Endothelial cell of umbilical vein (primary cell): ENCODE measurements at regions not wholly inside any gene's neighbourhood (a gene's known extent, or its start where the extent isn't known, plus 50 kb on each side); places are given as distances from the start of the nearest gene placed in this dataset.

ENCODE experiments used
- BruUV-seq: library from RNA; stranded (reverse); fragments of 400-500 nt; replicated peaks from 2 replicates; lab custom pipeline; 2021; lab: Mats Ljungman, UMichigan
- CTCF ChIA-PET: fragments of 300-600, 350-600 bp; sonication (Branson Sonifier 250); formaldehyde crosslinking; loops from one replicate; lab custom pipeline; 2021; ENCODE audit warnings: antibody characterized with exemption, inconsistent platforms; lab: Charles Lee
- POLR2A ChIA-PET: fragments of 300-600, 350-600 bp; sonication (Branson Sonifier 250); formaldehyde crosslinking; loops from one replicate; lab custom pipeline; 2021; ENCODE audit warnings: antibody characterized with exemption, inconsistent platforms; lab: Charles Lee
- DNase-seq: peaks from one replicate; pipeline ENCODE4 v3.0.0-alpha.2; 2011; ENCODE audit warnings: low read depth, low spot score
- FAIRE-seq: peaks from 2 replicates; lab custom pipeline; 2011; peaks lifted over from hg19 to GRCh38; lab: Jason Lieb, UNC
- H2AFZ ChIP-seq: 2 replicates; pipeline ENCODE4 v1.6.0; 2012; ENCODE audit warnings: low read depth, low read length, control low read depth, inconsistent platforms
- H3K27ac ChIP-seq: 2 replicates; pipeline ENCODE4 v1.5.1; 2011; ENCODE audit warnings: low read depth, mild to moderate bottlenecking, control low read depth, low read length, moderate library complexity; ENCODE audit not compliant: insufficient read depth
- H3K27me3 ChIP-seq, 2 experiments: 2 replicates each; pipeline versions ENCODE4 v1.6.0 to v1.6.1; 2011; ENCODE audit warnings: low read length in 2 of 2, mixed read lengths in 1 of 2; ENCODE audit not compliant: control insufficient read depth in 2 of 2, insufficient read depth in 2 of 2
- H3K36me3 ChIP-seq, 2 experiments: 2 replicates in 1 of 2; 3 replicates in 1 of 2; pipeline ENCODE4 v1.5.1; 2011; ENCODE audit warnings: low read length in 2 of 2, mild to moderate bottlenecking in 1 of 2, moderate library complexity in 1 of 2; ENCODE audit not compliant: control insufficient read depth in 2 of 2, insufficient read depth in 2 of 2; ENCODE audit errors: extremely low read depth in 1 of 2
- H3K4me1 ChIP-seq: 3 replicates; pipeline ENCODE4 v1.5.1; 2011; ENCODE audit warnings: mild to moderate bottlenecking, low read length; ENCODE audit not compliant: control insufficient read depth, insufficient read depth; ENCODE audit errors: extremely low read depth
- H3K4me2 ChIP-seq: 2 replicates; pipeline ENCODE4 v1.6.1; 2011; ENCODE audit warnings: low read length, control low read depth, mixed read lengths; ENCODE audit not compliant: insufficient read depth
- H3K4me3 ChIP-seq, 3 experiments: fragments of 200-600 bp in 1 of 3; sonication (generic), shearing (Covaris generic) in 1 of 3; replicated peaks in 1 of 3; 2 replicates each; pipeline ENCODE4 v1.5.1; 2011 to 2016; ENCODE audit warnings: control low read depth in 3 of 3, low read length in 3 of 3, mild to moderate bottlenecking in 2 of 3, inconsistent platforms in 1 of 3, low read depth in 1 of 3, moderate library complexity in 1 of 3; ENCODE audit not compliant: insufficient read depth in 1 of 3
- H3K79me2 ChIP-seq: 2 replicates; pipeline ENCODE4 v1.6.0; 2012; ENCODE audit warnings: low read length, inconsistent platforms; ENCODE audit not compliant: control insufficient read depth, insufficient read depth
- H3K9ac ChIP-seq: replicated peaks from 2 replicates; pipeline ENCODE3; 2011; ENCODE audit warnings: low read length, control low read depth; ENCODE audit not compliant: insufficient read depth; ENCODE audit errors: extremely low read depth
- H3K9me1 ChIP-seq: replicated peaks from 3 replicates; pipeline ENCODE4 v1.6.0; 2011; ENCODE audit warnings: mild to moderate bottlenecking, low read length; ENCODE audit not compliant: control insufficient read depth, insufficient read depth; ENCODE audit errors: extremely low read depth
- H3K9me3 ChIP-seq: replicated peaks from 2 replicates; pipeline ENCODE4 v1.5.1; 2012; ENCODE audit warnings: low read length, inconsistent platforms; ENCODE audit not compliant: control insufficient read depth, insufficient read depth
- H4K20me1 ChIP-seq: replicated peaks from 2 replicates; pipeline ENCODE3; 2011; ENCODE audit warnings: mild to moderate bottlenecking, low read length; ENCODE audit not compliant: control insufficient read depth, insufficient read depth; ENCODE audit errors: extremely low read depth
- EZH2 ChIP-seq: IDR thresholded peaks from 2 replicates; pipeline ENCODE4 v1.6.1; 2012; ENCODE audit warnings: borderline replicate concordance, low read depth, mild to moderate bottlenecking, moderate library complexity, low read length, inconsistent platforms; ENCODE audit not compliant: severe bottlenecking
- FOS ChIP-seq: IDR thresholded peaks from 2 replicates; pipeline ENCODE4 v1.6.1; 2011; ENCODE audit warnings: mild to moderate bottlenecking, low read length, moderate library complexity, borderline replicate concordance; ENCODE audit not compliant: insufficient read depth
- GATA2 ChIP-seq: IDR thresholded peaks from 2 replicates; pipeline ENCODE4 v1.7.0; 2011; ENCODE audit warnings: low read depth, mild to moderate bottlenecking, moderate library complexity, mixed read lengths, low read length; ENCODE audit not compliant: insufficient read length, insufficient read depth
- JUN ChIP-seq: IDR thresholded peaks from 2 replicates; pipeline ENCODE4 v1.6.1; 2011; ENCODE audit warnings: borderline replicate concordance, low read depth; ENCODE audit not compliant: insufficient read length, insufficient read depth
- MYC ChIP-seq: IDR thresholded peaks from one replicate; pipeline ENCODE4 v1.6.1; 2011; ENCODE audit warnings: mild to moderate bottlenecking, low read depth, low read length
- POLR2A ChIP-seq: IDR thresholded peaks from 2 replicates; pipeline ENCODE4 v1.6.1; 2012; ENCODE audit warnings: low read depth, mild to moderate bottlenecking, control low read depth, low read length
- POLR2AphosphoS5 ChIP-seq: IDR thresholded peaks from 2 replicates; pipeline ENCODE4 v1.6.1; 2012; ENCODE audit warnings: low read depth, mild to moderate bottlenecking, control low read depth, low read length, moderate library complexity; ENCODE audit not compliant: insufficient read depth
- dilution Hi-C: fragments of 300-500 bp; cut with MboI; formaldehyde crosslinking; loops from one replicate; pipeline ENCODE4 v1.15.0; 2019; ENCODE audit warnings: low sequenced_read_pairs; ENCODE audit not compliant: extremely low pct_ligation_motif_present
- intact Hi-C: fragments of 100-400 bp; cut with micrococcal nuclease; formaldehyde crosslinking; loops from one replicate; pipeline ENCODE4 v1.10.0; 2022
- TF ChIP-seq, protein P1 (sequence below): IDR thresholded peaks from 2 replicates; pipeline ENCODE4 v1.6.1; 2011; ENCODE audit not compliant: insufficient read depth, insufficient read length
- TF ChIP-seq, protein P2 (sequence below), 2 donors: IDR thresholded peaks; 1 replicate in 1 of 2; 2 replicates in 1 of 2; pipeline ENCODE4 v1.5.1; 2011; ENCODE audit warnings: low read length in 2 of 2, mild to moderate bottlenecking in 2 of 2, moderate library complexity in 2 of 2, control low read depth in 1 of 2, inconsistent platforms in 1 of 2, low read depth in 1 of 2; ENCODE audit not compliant: insufficient read depth in 1 of 2; ENCODE audit errors: extremely low read depth in 1 of 2

DNA sequence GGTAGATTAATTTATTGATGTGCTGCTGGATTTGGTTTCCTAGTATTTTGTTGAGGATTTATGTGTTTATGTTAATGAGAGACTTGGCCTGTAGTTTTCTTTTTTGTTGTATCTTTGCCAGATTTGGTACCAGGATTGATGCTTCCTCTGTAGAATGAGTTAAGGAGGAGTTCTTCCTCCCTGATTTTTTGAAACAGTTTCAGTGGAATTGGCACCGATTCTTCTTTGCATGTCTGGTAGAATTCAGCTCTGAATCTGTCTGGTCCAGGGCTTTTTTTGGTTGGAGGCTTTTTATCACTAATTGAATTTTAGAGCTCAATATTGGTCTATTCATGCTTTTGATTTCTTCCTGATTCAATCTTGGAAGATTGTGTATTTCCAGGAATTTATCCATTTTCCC lies 174.0 kb upstream of the NDST4 start:
- intact Hi-C loops (no loop called here), dilution Hi-C loops (no loop called here)
- Histone ChIP-seq H3K27ac (no peak overlapping the region), H4K20me1 (no peaks in the 10 kb centered on the region), H3K4me3 (no peak overlapping the region), H2AFZ (no peak overlapping the region), H3K79me2 (no peaks in the 10 kb centered on the region), H3K27me3 (no peaks in the 10 kb centered on the region), H3K9me1 (no peaks in the 10 kb centered on the region), H3K4me2 (no peak overlapping the region), H3K9me3 (peaks cover 3% of the 10 kb centered on the region), H3K36me3 (no peaks in the 10 kb centered on the region), H3K4me1 (no peaks in the 10 kb centered on the region), H3K9ac (no peak overlapping the region)
- BruUV-seq = no TSS peak
- CTCF ChIA-PET = no interaction called here
- DNase-seq (no peak), FAIRE-seq (no peak)
- POLR2A ChIA-PET = no interaction called here
- TF ChIP-seq, protein P1, sequence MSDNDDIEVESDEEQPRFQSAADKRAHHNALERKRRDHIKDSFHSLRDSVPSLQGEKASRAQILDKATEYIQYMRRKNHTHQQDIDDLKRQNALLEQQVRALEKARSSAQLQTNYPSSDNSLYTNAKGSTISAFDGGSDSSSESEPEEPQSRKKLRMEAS = no peak

DNA sequence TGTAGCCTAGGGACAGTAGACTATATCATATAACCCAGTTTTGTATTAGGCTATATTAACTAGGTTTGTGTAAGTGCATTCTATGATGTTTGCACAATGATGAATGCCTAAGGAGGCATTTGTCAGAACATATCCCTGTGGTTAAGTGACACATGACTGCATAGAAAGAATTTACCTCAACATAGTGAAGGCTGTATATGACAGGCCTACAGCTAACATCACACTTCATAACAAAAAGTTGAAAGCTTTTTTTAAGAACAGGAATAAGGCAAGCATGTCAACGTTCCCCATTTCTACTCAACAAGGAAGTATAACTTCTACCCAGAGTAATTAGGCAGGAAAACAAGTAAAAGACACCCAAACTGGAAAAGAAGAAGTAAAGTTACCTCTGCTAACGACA lies 165.9 kb upstream of the NDST4 start:
- BruUV-seq = no TSS peak
- dilution Hi-C loops (no loop called here), intact Hi-C loops (no loop called here)
- Histone ChIP-seq H4K20me1 (no peaks in the 10 kb centered on the region), H3K4me3 (no peak overlapping the region), H3K9me1 (no peaks in the 10 kb centered on the region), H3K36me3 (no peaks in the 10 kb centered on the region), H3K27ac (no peak overlapping the region), H3K4me1 (no peaks in the 10 kb centered on the region), H3K27me3 (no peaks in the 10 kb centered on the region), H3K4me2 (no peak overlapping the region), H2AFZ (no peak overlapping the region), H3K9me3 (peaks cover 2% of the 10 kb centered on the region), H3K79me2 (no peaks in the 10 kb centered on the region), H3K9ac (no peak overlapping the region)
- ChIA-PET POLR2A (no interaction called here), CTCF (no interaction called here)
- TF ChIP-seq JUN (no peak), POLR2AphosphoS5 (no peak), POLR2A (no peak), EZH2 (no peak), FOS (no peak), GATA2 (no peak), MYC (no peak)
- TF ChIP-seq, protein P2, sequence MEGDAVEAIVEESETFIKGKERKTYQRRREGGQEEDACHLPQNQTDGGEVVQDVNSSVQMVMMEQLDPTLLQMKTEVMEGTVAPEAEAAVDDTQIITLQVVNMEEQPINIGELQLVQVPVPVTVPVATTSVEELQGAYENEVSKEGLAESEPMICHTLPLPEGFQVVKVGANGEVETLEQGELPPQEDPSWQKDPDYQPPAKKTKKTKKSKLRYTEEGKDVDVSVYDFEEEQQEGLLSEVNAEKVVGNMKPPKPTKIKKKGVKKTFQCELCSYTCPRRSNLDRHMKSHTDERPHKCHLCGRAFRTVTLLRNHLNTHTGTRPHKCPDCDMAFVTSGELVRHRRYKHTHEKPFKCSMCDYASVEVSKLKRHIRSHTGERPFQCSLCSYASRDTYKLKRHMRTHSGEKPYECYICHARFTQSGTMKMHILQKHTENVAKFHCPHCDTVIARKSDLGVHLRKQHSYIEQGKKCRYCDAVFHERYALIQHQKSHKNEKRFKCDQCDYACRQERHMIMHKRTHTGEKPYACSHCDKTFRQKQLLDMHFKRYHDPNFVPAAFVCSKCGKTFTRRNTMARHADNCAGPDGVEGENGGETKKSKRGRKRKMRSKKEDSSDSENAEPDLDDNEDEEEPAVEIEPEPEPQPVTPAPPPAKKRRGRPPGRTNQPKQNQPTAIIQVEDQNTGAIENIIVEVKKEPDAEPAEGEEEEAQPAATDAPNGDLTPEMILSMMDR (IDR thresholded peaks at IDR 0.05; ENCODE audit: extremely low read depth in 1 of 2, insufficient read depth in 1 of 2, low read depth in 1 of 2, low read length in 2 of 2) = no peak
- TF ChIP-seq, protein P1 = no peak
- DNase-seq = no peak
- no peak for FAIRE-seq
